HepG2 (cell line): ENCODE measurements at regions not wholly inside any gene's neighbourhood (a gene's known extent, or its start where the extent isn't known, plus 50 kb on each side); places are given as distances from the start of the nearest gene placed in this dataset.

ENCODE experiments used
- ATAC-seq: fragments of 200-7000 bp; cut with Tn5 transposase; 3 replicates; pipeline ENCODE4 v1.9.1; 2020; ENCODE audit warnings: mild to moderate bottlenecking, moderate library complexity
- BruUV-seq: library from RNA; stranded (reverse); fragments of 400-500 nt; replicated peaks from 2 replicates; lab custom pipeline; 2021; lab: Mats Ljungman, UMichigan
- CTCF ChIA-PET: fragments of 300-600 bp; formaldehyde crosslinking; extraction: SDS; loops from one replicate; lab custom pipeline; 2021; ENCODE audit warnings: low total read pairs, inconsistent platforms, low intra/inter-chr PET ratio; lab: Yijun Ruan, JAX
- POLR2A ChIA-PET: fragments of 350-600 bp; sonication (Branson Sonifier 250); formaldehyde crosslinking; loops from one replicate; lab custom pipeline; 2020; ENCODE audit warnings: antibody characterized with exemption, inconsistent platforms; lab: Yijun Ruan, JAX
- DNase-seq: peaks from one replicate; pipeline ENCODE4 v3.0.0-alpha.2; 2015; ENCODE audit warnings: low spot score
- FAIRE-seq: peaks from 3 replicates; lab custom pipeline; 2011; peaks lifted over from hg19 to GRCh38; lab: Jason Lieb, UNC
- H2AFZ ChIP-seq: one replicate; pipeline ENCODE4 v1.6.1; 2011; ENCODE audit warnings: low read length, inconsistent platforms
- H3K27ac ChIP-seq: fragments of 300-600 bp; 3 replicates; pipeline ENCODE4 v1.8.0; 2011; ENCODE audit warnings: mixed run types, mild to moderate bottlenecking, mixed read lengths, low read length, inconsistent platforms; ENCODE audit not compliant: insufficient read depth; ENCODE audit errors: extremely low read length
- H3K27me3 ChIP-seq, 2 experiments: fragments of 200-600 bp in 1 of 2; 2 replicates in 1 of 2; 3 replicates in 1 of 2; pipeline versions ENCODE4 v1.6.0 to v1.8.0; 2011; ENCODE audit warnings: low read length in 2 of 2, mild to moderate bottlenecking in 2 of 2, moderate library complexity in 2 of 2, inconsistent platforms in 1 of 2; ENCODE audit not compliant: insufficient read depth in 2 of 2, control insufficient read depth in 1 of 2
- H3K36me3 ChIP-seq, 2 experiments: fragments of 200-600 bp in 1 of 2; replicated peaks in 1 of 2; 2 replicates in 1 of 2; 3 replicates in 1 of 2; pipeline versions ENCODE4 v1.5.1 to v1.8.0; 2011; ENCODE audit warnings: low read length in 2 of 2, inconsistent platforms in 1 of 2; ENCODE audit not compliant: insufficient read depth in 2 of 2, control insufficient read depth in 1 of 2
- H3K4me1 ChIP-seq: 2 replicates; pipeline ENCODE4 v1.5.1; 2012; ENCODE audit warnings: low read length, inconsistent platforms; ENCODE audit not compliant: insufficient read depth
- H3K4me2 ChIP-seq: 2 replicates; pipeline ENCODE4 v1.6.0; 2011; ENCODE audit warnings: low read depth, low read length, inconsistent platforms
- H3K4me3 ChIP-seq, 3 experiments: fragments of 200-600 bp in 1 of 3; sonication (generic), shearing (Covaris generic) in 1 of 3; replicated peaks in 1 of 3; 2 replicates each; pipeline ENCODE4 v1.5.1; 2011 to 2016; ENCODE audit warnings: low read length in 3 of 3, inconsistent platforms in 2 of 3, low read depth in 2 of 3, mild to moderate bottlenecking in 2 of 3, control low read depth in 1 of 3, mixed read lengths in 1 of 3; ENCODE audit not compliant: insufficient read depth in 1 of 3
- H3K79me2 ChIP-seq: one replicate; pipeline ENCODE4 v1.6.1; 2011; ENCODE audit warnings: low read length, inconsistent platforms; ENCODE audit not compliant: insufficient read depth
- H3K9ac ChIP-seq: 2 replicates; pipeline ENCODE4 v1.6.0; 2011; ENCODE audit warnings: mild to moderate bottlenecking, low read depth, low read length, inconsistent platforms; ENCODE audit not compliant: insufficient read depth
- H3K9me3 ChIP-seq: 2 replicates; pipeline ENCODE4 v1.5.1; 2012; ENCODE audit warnings: mild to moderate bottlenecking, low read length
- H4K20me1 ChIP-seq: 2 replicates; pipeline ENCODE4 v1.6.0; 2011; ENCODE audit warnings: inconsistent platforms, mild to moderate bottlenecking, low read length, moderate library complexity; ENCODE audit not compliant: insufficient read depth
- ARNT ChIP-seq: fragments of 450-650 bp; IDR thresholded peaks from 2 replicates; pipeline ENCODE4 v1.6.1; 2017
- ATF2 ChIP-seq: sonication (generic); formaldehyde crosslinking; IDR thresholded peaks from 2 replicates; pipeline ENCODE4 v1.4.0; 2020; ENCODE audit warnings: missing genetic modification reagents
- RBM39 ChIP-seq: fragments of 200-400 bp; formaldehyde crosslinking; IDR thresholded peaks from one replicate; pipeline ENCODE4 v1.6.1; 2018; ENCODE audit warnings: antibody characterized with exemption, mild to moderate bottlenecking, low read depth, low read length; ENCODE audit not compliant: poor library complexity, severe bottlenecking
- ZHX2 ChIP-seq, 2 experiments: sonication (generic) in 1 of 2; formaldehyde crosslinking in 1 of 2; IDR thresholded peaks; 2 replicates each; pipeline versions ENCODE4 v1.6.1 to v1.9.0; 2014 to 2022; ENCODE audit warnings: antibody characterized with exemption in 1 of 2, borderline replicate concordance in 1 of 2, inconsistent platforms in 1 of 2, low read depth in 1 of 2, missing genetic modification reagents in 1 of 2
- ZNF501 ChIP-seq: sonication (generic); formaldehyde crosslinking; IDR thresholded peaks from 2 replicates; pipeline ENCODE4 v1.5.1; 2020; ENCODE audit warnings: mild to moderate bottlenecking, moderate library complexity, missing genetic modification reagents
- ZNF619 ChIP-seq: sonication (generic); formaldehyde crosslinking; IDR thresholded peaks from 2 replicates; pipeline ENCODE4 v1.4.0; 2020; ENCODE audit warnings: mild to moderate bottlenecking, missing genetic modification reagents
- ZNF629 ChIP-seq: sonication (generic); formaldehyde crosslinking; conservative IDR thresholded peaks from 2 replicates; pipeline ENCODE4 v1.5.0; 2020; ENCODE audit warnings: missing genetic modification reagents
- ZSCAN25 ChIP-seq: sonication (generic); formaldehyde crosslinking; IDR thresholded peaks from 2 replicates; pipeline ENCODE4 v1.8.0; 2022; ENCODE audit warnings: mild to moderate bottlenecking, missing genetic modification reagents
- WGBS: methylation state at CpG from one replicate; pipeline ENCODE4 v1.1.6; 2017; ENCODE audit warnings: low lambda C conversion rate; 5-methylcytosine and 5-hydroxymethylcytosine counted together
- in situ Hi-C: cut with HindIII; loops from 2 replicates; pipeline ENCODE4 v1.10.0; 2017; ENCODE audit warnings: low pct_unique_long_range_greater_than_20kb; ENCODE audit not compliant: extremely low pct_ligation_motif_present
- intact Hi-C: fragments of 100-400 bp; cut with micrococcal nuclease; formaldehyde crosslinking; loops from one replicate; pipeline ENCODE4 v1.10.0; 2022; ENCODE audit not compliant: unreplicated experiment

- TF ChIP-seq ATF2 (no peak), ZHX2 (IDR thresholded peaks at IDR 0.05; ENCODE audit: low read depth) (no peak), ZHX2 (CRISPR knock-in tag; IDR thresholded peaks at IDR 0.05; ENCODE audit: borderline replicate concordance) (no peak), ZSCAN25 (no peak), RBM39 (no peak), ZNF501 (CRISPR knock-in tag) (no peak)
These were observed 59.3 kb upstream of the CCDC68 start (continued) for GRCh38 chr18:55018602-55019001.

- WGBS = 26% methylated on average over 3 of the region's 3 CpGs
- CTCF ChIA-PET = no interaction called here
These were observed 54.8 kb upstream of the CCDC68 start for GRCh38 chr18:55014095-55014494.

More at GRCh38 chr18:55014095-55014494, 54.8 kb upstream of the CCDC68 start:
- no peak overlapping the region for H3K9ac ChIP-seq
- no peaks in the 10 kb centered on the region for H3K27me3 ChIP-seq
- FAIRE-seq (no peak), DNase-seq (no peak), ATAC-seq (no peak)
- TF ChIP-seq ZNF629 (CRISPR knock-in tag) = no peak
- TF ChIP-seq ARNT = no peak
- no peak for TF ChIP-seq ZNF619 (CRISPR knock-in tag)
- intact Hi-C loops (no loop called here), in situ Hi-C loops (no loop called here)
- H3K9me3 ChIP-seq = no peaks in the 10 kb centered on the region
- no peaks in the 10 kb centered on the region for H4K20me1 ChIP-seq
- no peak overlapping the region for H3K27ac ChIP-seq
- BruUV-seq = no TSS peak
- POLR2A ChIA-PET = no interaction called here
- no peaks in the 10 kb centered on the region for H3K36me3 ChIP-seq
- H3K4me1 ChIP-seq = no peaks in the 10 kb centered on the region
- H2AFZ ChIP-seq = no peak overlapping the region
- no peaks in the 10 kb centered on the region for H3K79me2 ChIP-seq
- H3K4me2 ChIP-seq = no peak overlapping the region
- H3K4me3 ChIP-seq = no peak overlapping the region
